PC-3 (cell line): ENCODE measurements at regions not wholly inside any gene's neighbourhood (a gene's known extent, or its start where the extent isn't known, plus 50 kb on each side); places are given as distances from the start of the nearest gene placed in this dataset.

ENCODE experiments used
- ATAC-seq: fragments of 200-7000 bp; cut with Tn5 transposase; 2 replicates; pipeline ENCODE4 v1.9.1; 2020; ENCODE audit warnings: mild to moderate bottlenecking, moderate library complexity
- BruUV-seq: library from RNA; stranded (reverse); fragments of 400-500 nt; replicated peaks from 2 replicates; lab custom pipeline; 2021; lab: Mats Ljungman, UMichigan
- CTCF ChIA-PET: fragments of 300-600 bp; sonication (Branson Sonifier 250); formaldehyde crosslinking; loops from one replicate; lab custom pipeline; 2022; ENCODE audit warnings: antibody characterized with exemption; lab: Charles Lee
- POLR2A ChIA-PET: fragments of 300-600 bp; sonication (Branson Sonifier 250); formaldehyde crosslinking; loops from one replicate; lab custom pipeline; 2022; ENCODE audit warnings: antibody characterized with exemption; ENCODE audit not compliant: unreplicated experiment; lab: Charles Lee
- DNase-seq: peaks from one replicate; pipeline ENCODE4 v3.0.0-alpha.2; 2015
- H2AFZ ChIP-seq: fragments of 300-600 bp; sonication (generic); 2 replicates; pipeline ENCODE4 v1.6.0; 2016; ENCODE audit warnings: antibody characterized with exemption, low read length
- H3F3A ChIP-seq: fragments of 300-600 bp; sonication (generic); one replicate; pipeline ENCODE4 v1.6.0; 2017; ENCODE audit warnings: antibody characterized with exemption, low read length, control low read depth, mild to moderate bottlenecking; ENCODE audit not compliant: unreplicated experiment
- H3K27ac ChIP-seq: fragments of 300-600 bp; sonication (generic); 2 replicates; pipeline ENCODE4 v1.5.1; 2016; ENCODE audit warnings: mild to moderate bottlenecking, low read length
- H3K27me3 ChIP-seq: fragments of 300-600 bp; sonication (generic); 2 replicates; pipeline ENCODE4 v1.6.1; 2016; ENCODE audit warnings: low read length, mixed read lengths
- H3K36me3 ChIP-seq: fragments of 300-600 bp; sonication (generic); 2 replicates; pipeline ENCODE4 v1.6.1; 2016; ENCODE audit warnings: low read depth, mixed run types, low read length, mixed read lengths
- H3K4me1 ChIP-seq: fragments of 300-600 bp; sonication (generic); 2 replicates; pipeline ENCODE4 v1.5.1; 2016; ENCODE audit warnings: low read length; ENCODE audit not compliant: insufficient read depth
- H3K4me2 ChIP-seq: fragments of 300-600 bp; sonication (generic); 2 replicates; pipeline ENCODE4 v1.6.0; 2016; ENCODE audit warnings: low read length
- H3K4me3 ChIP-seq: fragments of 300-600 bp; sonication (generic); 2 replicates; pipeline ENCODE4 v1.5.1; 2016; ENCODE audit warnings: mild to moderate bottlenecking, low read length, mixed read lengths
- H3K79me2 ChIP-seq: fragments of 300-600 bp; sonication (generic); 2 replicates; pipeline ENCODE4 v1.6.1; 2017; ENCODE audit warnings: low read length, mixed read lengths
- H3K9ac ChIP-seq: fragments of 300-600 bp; sonication (generic); 2 replicates; pipeline ENCODE4 v1.6.0; 2016; ENCODE audit warnings: mild to moderate bottlenecking, low read length
- H3K9me2 ChIP-seq: fragments of 300-600 bp; sonication (generic); replicated peaks from 2 replicates; pipeline ENCODE4 v1.6.1; 2016; ENCODE audit warnings: mixed run types, low read length, mixed read lengths
- H3K9me3 ChIP-seq: fragments of 300-600 bp; sonication (generic); 2 replicates; pipeline ENCODE4 v1.6.1; 2016; ENCODE audit warnings: low read length, mixed read lengths
- H4K20me1 ChIP-seq: fragments of 300-600 bp; sonication (generic); 2 replicates; pipeline ENCODE4 v1.6.1; 2016; ENCODE audit warnings: low read length, mixed read lengths
- EZH2 ChIP-seq: fragments of 300-600 bp; sonication (generic); IDR thresholded peaks from one replicate; pipeline ENCODE4 v1.6.1; 2017; ENCODE audit warnings: antibody characterized with exemption, mild to moderate bottlenecking, low read length; ENCODE audit not compliant: unreplicated experiment
- EZH2phosphoT487 ChIP-seq: fragments of 300-600 bp; sonication (generic); IDR thresholded peaks from 2 replicates; pipeline ENCODE4 v1.6.1; 2018; ENCODE audit warnings: mild to moderate bottlenecking, antibody characterized with exemption, low read length, borderline replicate concordance
- intact Hi-C: fragments of 100-400 bp; cut with micrococcal nuclease; formaldehyde crosslinking; loops from 2 replicates; pipeline ENCODE4 v1.9.0; 2023
- TF ChIP-seq, protein P1 (sequence below): fragments of 300-600 bp; sonication (generic); conservative IDR thresholded peaks from 2 replicates; pipeline ENCODE4 v1.5.1; 2017; ENCODE audit warnings: antibody characterized with exemption, low read depth, mild to moderate bottlenecking, low read length

DNA sequence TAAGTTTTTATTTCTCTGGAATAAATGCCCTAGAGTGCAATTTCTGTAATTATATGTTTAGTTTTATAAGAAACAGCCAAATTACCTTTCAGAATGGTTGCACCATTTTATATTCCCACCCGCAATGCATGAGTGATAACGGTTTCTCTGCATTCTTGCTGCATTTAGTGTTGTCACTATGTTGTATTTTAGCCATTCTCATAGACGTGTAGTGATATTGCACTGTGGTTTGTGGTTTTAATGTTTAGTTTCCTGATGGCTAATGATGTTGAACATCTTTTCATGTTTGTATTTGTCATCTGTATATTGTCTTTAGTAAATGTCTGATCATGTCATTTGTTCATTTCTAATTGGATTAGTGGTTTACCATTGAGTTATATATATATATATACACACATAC lies 73.0 kb upstream of the GOLIM4 start:
- DNase-seq (no peak), ATAC-seq (no peak)
- Histone ChIP-seq H3F3A (no peaks in the 10 kb centered on the region), H3K4me1 (no peaks in the 10 kb centered on the region; the same call in 1 of the 2 replicates), H3K79me2 (no peaks in the 10 kb centered on the region), H3K27me3 (no peaks in the 10 kb centered on the region), H3K9ac (no peak overlapping the region), H3K9me3 (no peaks in the 10 kb centered on the region), H3K9me2 (no peaks in the 10 kb centered on the region), H3K4me2 (no peak overlapping the region), H3K27ac (no peak overlapping the region), H3K4me3 (no peak overlapping the region), H3K36me3 (no peaks in the 10 kb centered on the region), H2AFZ (no peak overlapping the region), H4K20me1 (no peaks in the 10 kb centered on the region)
- CTCF ChIA-PET = no interaction called here
- no peak for TF ChIP-seq EZH2
- TF ChIP-seq EZH2phosphoT487 = no peak
- TF ChIP-seq, protein P1, sequence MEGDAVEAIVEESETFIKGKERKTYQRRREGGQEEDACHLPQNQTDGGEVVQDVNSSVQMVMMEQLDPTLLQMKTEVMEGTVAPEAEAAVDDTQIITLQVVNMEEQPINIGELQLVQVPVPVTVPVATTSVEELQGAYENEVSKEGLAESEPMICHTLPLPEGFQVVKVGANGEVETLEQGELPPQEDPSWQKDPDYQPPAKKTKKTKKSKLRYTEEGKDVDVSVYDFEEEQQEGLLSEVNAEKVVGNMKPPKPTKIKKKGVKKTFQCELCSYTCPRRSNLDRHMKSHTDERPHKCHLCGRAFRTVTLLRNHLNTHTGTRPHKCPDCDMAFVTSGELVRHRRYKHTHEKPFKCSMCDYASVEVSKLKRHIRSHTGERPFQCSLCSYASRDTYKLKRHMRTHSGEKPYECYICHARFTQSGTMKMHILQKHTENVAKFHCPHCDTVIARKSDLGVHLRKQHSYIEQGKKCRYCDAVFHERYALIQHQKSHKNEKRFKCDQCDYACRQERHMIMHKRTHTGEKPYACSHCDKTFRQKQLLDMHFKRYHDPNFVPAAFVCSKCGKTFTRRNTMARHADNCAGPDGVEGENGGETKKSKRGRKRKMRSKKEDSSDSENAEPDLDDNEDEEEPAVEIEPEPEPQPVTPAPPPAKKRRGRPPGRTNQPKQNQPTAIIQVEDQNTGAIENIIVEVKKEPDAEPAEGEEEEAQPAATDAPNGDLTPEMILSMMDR = no peak
- no TSS peak for BruUV-seq
- intact Hi-C loops = loop anchor here (5.0 kb wide), 1 partner anchor 241 kb away; no protein-coding TSS in a partner anchor
- POLR2A ChIA-PET = no interaction called here

DNA sequence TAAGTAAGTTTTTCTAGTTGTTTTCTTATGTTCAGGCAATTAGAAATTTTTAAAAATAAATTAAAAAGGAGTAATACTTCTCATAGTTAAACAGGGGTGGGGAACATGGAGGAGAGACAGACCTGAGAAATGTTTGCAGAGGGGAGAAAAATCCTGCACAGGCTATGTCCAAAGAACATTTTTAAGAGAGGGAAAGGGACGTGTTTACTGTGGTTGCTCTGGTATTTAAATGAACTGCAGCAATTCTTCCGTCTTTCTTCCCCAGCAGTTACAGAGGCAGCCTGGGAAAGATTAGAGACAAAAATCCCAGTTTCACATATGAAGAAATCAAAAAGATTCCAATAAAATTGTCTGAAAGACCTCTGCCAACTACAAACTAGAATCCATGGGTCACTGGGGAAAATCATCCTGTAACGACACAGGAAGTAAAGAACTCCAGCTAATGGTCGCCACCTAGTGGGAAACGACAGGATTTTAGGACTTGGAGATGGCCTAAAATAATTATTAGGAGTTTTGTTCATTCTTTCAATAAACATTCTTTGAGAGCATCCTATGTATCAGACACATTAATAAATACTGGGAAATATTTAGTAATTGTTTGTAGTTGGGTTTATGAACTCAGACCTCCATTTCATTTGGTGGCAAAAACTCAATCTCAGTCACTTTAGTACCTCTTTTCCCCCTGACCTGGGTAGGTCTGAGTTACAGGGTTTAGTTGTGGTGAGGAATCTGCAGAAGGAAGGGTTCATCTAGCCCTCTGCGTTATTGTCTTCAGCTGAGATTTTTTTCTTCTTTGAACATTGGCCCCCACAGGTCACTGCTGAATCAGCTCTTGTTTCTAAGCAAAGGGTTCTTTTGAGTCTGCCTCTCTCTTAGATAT lies 69.9 kb upstream of the GOLIM4 start:
- no TSS peak for BruUV-seq
- H3K4me1 ChIP-seq = no peaks in the 10 kb centered on the region; the same call in 1 of the 2 replicates
- H3K36me3 ChIP-seq = no peaks in the 10 kb centered on the region
- no peaks in the 10 kb centered on the region for H3K9me3 ChIP-seq
- H2AFZ ChIP-seq = peak overlapping the region; percentile 70
- intact Hi-C loops = loop anchor here (1.0 to 5.0 kb wide), 4 partner anchors 25 to 238 kb away; no protein-coding TSS in a partner anchor
- CTCF ChIA-PET = interaction anchor here (0.6 to 0.9 kb wide), 3 partner anchors 112 to 118 kb away, joined by 3 to 12 read pairs (median 5); no protein-coding TSS in a partner anchor
- no peak overlapping the region for H3K27ac ChIP-seq
- no peak overlapping the region for H3K4me3 ChIP-seq
- H4K20me1 ChIP-seq = no peaks in the 10 kb centered on the region
- H3K9me2 ChIP-seq = no peaks in the 10 kb centered on the region
- peak; percentile 74 for ATAC-seq
- DNase-seq = peak; percentile 85
- H3K9ac ChIP-seq = no peak overlapping the region
- no peaks in the 10 kb centered on the region for H3F3A ChIP-seq
- TF ChIP-seq, protein P1 = peak; percentile 91
- no peak for TF ChIP-seq EZH2phosphoT487
- no peaks in the 10 kb centered on the region for H3K27me3 ChIP-seq
- POLR2A ChIA-PET = no interaction called here
- no peaks in the 10 kb centered on the region for H3K79me2 ChIP-seq
- H3K4me2 ChIP-seq = no peak overlapping the region

DNA sequence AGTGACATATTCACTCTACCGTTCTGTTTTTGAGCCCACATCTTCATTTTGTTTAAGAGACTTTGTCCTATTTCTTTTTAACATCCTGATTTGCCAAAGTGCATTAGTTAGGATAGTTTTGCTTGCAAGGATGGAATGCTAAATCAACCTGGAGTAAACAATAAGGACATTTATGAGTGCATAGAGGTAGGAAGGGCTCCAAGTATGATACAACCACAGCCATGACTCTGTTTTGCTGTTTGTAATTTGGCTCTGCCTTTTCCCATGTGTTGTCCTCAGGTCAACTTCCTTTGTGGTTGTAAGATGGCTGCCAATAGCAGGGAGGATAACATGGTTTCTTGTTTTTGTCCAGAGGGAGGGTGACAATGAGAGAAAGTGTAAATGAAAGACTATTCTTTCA lies 66.4 kb upstream of the GOLIM4 start:
- no peak for DNase-seq
- BruUV-seq = no TSS peak
- Histone ChIP-seq H3K79me2 (no peaks in the 10 kb centered on the region), H3K9ac (no peak overlapping the region), H3K4me2 (no peak overlapping the region), H3F3A (no peaks in the 10 kb centered on the region), H3K9me3 (no peaks in the 10 kb centered on the region), H3K4me1 (no peaks in the 10 kb centered on the region; the same call in 1 of the 2 replicates), H3K27ac (no peak overlapping the region), H3K36me3 (no peaks in the 10 kb centered on the region), H3K27me3 (no peaks in the 10 kb centered on the region), H2AFZ (no peak overlapping the region), H4K20me1 (no peaks in the 10 kb centered on the region), H3K9me2 (no peaks in the 10 kb centered on the region), H3K4me3 (no peak overlapping the region)
- CTCF ChIA-PET = no interaction called here
- intact Hi-C loops = no loop called here
- ATAC-seq = peak; percentile 25; the same call in 1 of the 2 replicates
- POLR2A ChIA-PET = no interaction called here
- TF ChIP-seq EZH2 = no peak
- TF ChIP-seq, protein P1 = no peak
- TF ChIP-seq EZH2phosphoT487 = no peak
